GM12892 (cell line): ENCODE measurements at regions not wholly inside any gene's neighbourhood (a gene's known extent, or its start where the extent isn't known, plus 50 kb on each side); places are given as distances from the start of the nearest gene placed in this dataset.

Experiments
- DNase-seq: peaks from one replicate; pipeline ENCODE4 v3.0.0; 2011; ENCODE audit not compliant: insufficient read length
- FAIRE-seq: peaks from 2 replicates; lab custom pipeline; 2011; peaks lifted over from hg19 to GRCh38; lab: Jason Lieb, UNC
- POLR2A ChIP-seq: IDR thresholded peaks from 2 replicates; pipeline ENCODE4 v1.6.1; 2011; ENCODE audit warnings: low read depth, low read length, control low read depth
- POLR2AphosphoS5 ChIP-seq: IDR thresholded peaks from 2 replicates; pipeline ENCODE4 v1.6.1; 2011; ENCODE audit warnings: low read depth, low read length, control low read depth
- TAF1 ChIP-seq: IDR thresholded peaks from 2 replicates; pipeline ENCODE4 v1.6.1; 2011; ENCODE audit warnings: low read depth, mild to moderate bottlenecking, control low read depth, low read length, borderline replicate concordance

- TF ChIP-seq POLR2AphosphoS5 (no peak), POLR2A (no peak), TAF1 (no peak)
- DNase-seq (no peak), FAIRE-seq (no peak)
Measured at GRCh38 chr10:130481076-130481930, 345.1 kb downstream of the GLRX3 start.

- no peak for FAIRE-seq
- no peak for TF ChIP-seq POLR2A
- no peak for TF ChIP-seq TAF1
- no peak for TF ChIP-seq POLR2AphosphoS5
- no peak for DNase-seq
Measured at GRCh38 chr10:130481936-130482335, 345.7 kb downstream of the GLRX3 start.

- FAIRE-seq (no peak), DNase-seq (no peak)
- TF ChIP-seq TAF1 (no peak), POLR2AphosphoS5 (no peak), POLR2A (no peak)
Measured at GRCh38 chr10:130483691-130484467, 347.7 kb downstream of the GLRX3 start.

GRCh38 chr10:130484468-130485180 lies 348.4 kb downstream of the GLRX3 start:
- DNase-seq = no peak
- no peak for FAIRE-seq
- TF ChIP-seq POLR2AphosphoS5 = no peak
- no peak for TF ChIP-seq POLR2A
- no peak for TF ChIP-seq TAF1

GRCh38 chr10:130485236-130485957 lies 349.2 kb downstream of the GLRX3 start:
- FAIRE-seq = no peak
- no peak for TF ChIP-seq TAF1
- no peak for TF ChIP-seq POLR2A
- TF ChIP-seq POLR2AphosphoS5 = no peak

GRCh38 chr10:130485958-130486895 lies 350.0 kb downstream of the GLRX3 start:
- FAIRE-seq (no peak), DNase-seq (no peak)
- TF ChIP-seq POLR2A (no peak), POLR2AphosphoS5 (no peak), TAF1 (no peak)

More at GRCh38 chr10:130485236-130485957, 349.2 kb downstream of the GLRX3 start:
- DNase-seq = no peak

GRCh38 chr10:130486906-130487305 lies 350.7 kb downstream of the GLRX3 start:
- TF ChIP-seq POLR2A (no peak), POLR2AphosphoS5 (no peak)
- DNase-seq = no peak
- no peak for FAIRE-seq

GRCh38 chr10:130487566-130487965 lies 351.4 kb downstream of the GLRX3 start:
- DNase-seq (no peak), FAIRE-seq (no peak)

GRCh38 chr10:130489891-130490290 lies 353.7 kb downstream of the GLRX3 start:
- FAIRE-seq = no peak
- TF ChIP-seq POLR2A (no peak), TAF1 (no peak)

More at GRCh38 chr10:130487566-130487965, 351.4 kb downstream of the GLRX3 start:
- no peak for TF ChIP-seq POLR2AphosphoS5
- TF ChIP-seq POLR2A = no peak
- TF ChIP-seq TAF1 = no peak

GRCh38 chr10:130491011-130491692 lies 355.0 kb downstream of the GLRX3 start:
- no peak for DNase-seq
- no peak for FAIRE-seq
- TF ChIP-seq TAF1 (no peak), POLR2AphosphoS5 (no peak), POLR2A (no peak)

More at GRCh38 chr10:130489891-130490290, 353.7 kb downstream of the GLRX3 start:
- no peak for DNase-seq

- TF ChIP-seq TAF1 = no peak
- no peak for TF ChIP-seq POLR2AphosphoS5
- TF ChIP-seq POLR2A = no peak
- FAIRE-seq = no peak
- no peak for DNase-seq
Measured at GRCh38 chr10:130491693-130492050, 355.5 kb downstream of the GLRX3 start.
